ENCODE measurements at regions not wholly inside any gene's neighbourhood (a gene's known extent, or its start where the extent isn't known, plus 50 kb on each side); places are given as distances from the start of the nearest gene placed in this dataset.
"Not testable (repeated sequence)": the region's sequence is repeated elsewhere in the genome, so short reads cannot be mapped to it uniquely, and the experiment has no call there.

- no peak for DNase-seq (ENCODE audit: low read depth in 2 of 2, low spot score in 1 of 2)
These were observed 247.1 kb downstream of the C11orf87 start for GRCh38 chr11:109668973-109669634.

- no peak for DNase-seq (ENCODE audit: low read depth in 2 of 2, low spot score in 1 of 2)
These were observed 255.2 kb downstream of the C11orf87 start for GRCh38 chr11:109677231-109677630.

GRCh38 chr11:109677876-109678275, 255.9 kb downstream of the C11orf87 start:
- DNase-seq (ENCODE audit: low read depth in 2 of 2, low spot score in 1 of 2), result no peak

- no peak for DNase-seq (ENCODE audit: low read depth in 2 of 2, low spot score in 1 of 2)
These were observed 258.1 kb downstream of the C11orf87 start for GRCh38 chr11:109680127-109680526.

GRCh38 chr11:109682788-109683187, 260.8 kb downstream of the C11orf87 start:
- DNase-seq (ENCODE audit: low read depth in 2 of 2, low spot score in 1 of 2), result not testable (repeated sequence)

GRCh38 chr11:109695696-109696095, 273.7 kb downstream of the C11orf87 start:
- no peak for DNase-seq (ENCODE audit: low read depth in 2 of 2, low spot score in 1 of 2)

GRCh38 chr11:109696191-109696897, 274.4 kb downstream of the C11orf87 start:
- no peak for DNase-seq (ENCODE audit: low read depth in 2 of 2, low spot score in 1 of 2)

GRCh38 chr11:109697140-109697843, 275.3 kb downstream of the C11orf87 start:
- DNase-seq (ENCODE audit: low read depth in 2 of 2, low spot score in 1 of 2), result no peak

- no peak for DNase-seq (ENCODE audit: low read depth in 2 of 2, low spot score in 1 of 2)
These were observed 276.2 kb downstream of the C11orf87 start for GRCh38 chr11:109698237-109698636.

- no peak for DNase-seq (ENCODE audit: low read depth in 2 of 2, low spot score in 1 of 2)
These were observed 282.4 kb downstream of the C11orf87 start for GRCh38 chr11:109704432-109704831.

- DNase-seq (ENCODE audit: low read depth in 2 of 2, low spot score in 1 of 2), result no peak
These were observed 285.0 kb downstream of the C11orf87 start for GRCh38 chr11:109706945-109707344.

GRCh38 chr11:109707411-109707810, 285.4 kb downstream of the C11orf87 start:
- DNase-seq (ENCODE audit: low read depth in 2 of 2, low spot score in 1 of 2), result no peak

GRCh38 chr11:109708184-109708583, 286.2 kb downstream of the C11orf87 start:
- no peak for DNase-seq (ENCODE audit: low read depth in 2 of 2, low spot score in 1 of 2)

GRCh38 chr11:109714444-109714843, 292.5 kb downstream of the C11orf87 start:
- not testable (repeated sequence) for DNase-seq (ENCODE audit: low read depth in 2 of 2, low spot score in 1 of 2)

GRCh38 chr11:109715424-109715823, 293.4 kb downstream of the C11orf87 start:
- not testable (repeated sequence) for DNase-seq (ENCODE audit: low read depth in 2 of 2, low spot score in 1 of 2)

GRCh38 chr11:109726061-109726460, 304.1 kb downstream of the C11orf87 start:
- DNase-seq (ENCODE audit: low read depth in 2 of 2, low spot score in 1 of 2), result no peak

GRCh38 chr11:109728056-109728455, 306.1 kb downstream of the C11orf87 start:
- DNase-seq (ENCODE audit: low read depth in 2 of 2, low spot score in 1 of 2), result no peak

- no peak for DNase-seq (ENCODE audit: low read depth in 2 of 2, low spot score in 1 of 2)
These were observed 307.8 kb downstream of the C11orf87 start for GRCh38 chr11:109729761-109730160.

GRCh38 chr11:109730669-109731068, 308.7 kb downstream of the C11orf87 start:
- DNase-seq (ENCODE audit: low read depth in 2 of 2, low spot score in 1 of 2), result no peak

GRCh38 chr11:109731451-109731850, 309.5 kb downstream of the C11orf87 start:
- no peak for DNase-seq (ENCODE audit: low read depth in 2 of 2, low spot score in 1 of 2)

- no peak for DNase-seq (ENCODE audit: low read depth in 2 of 2, low spot score in 1 of 2)
These were observed 311.3 kb downstream of the C11orf87 start for GRCh38 chr11:109733245-109733644.

- DNase-seq (ENCODE audit: low read depth in 2 of 2, low spot score in 1 of 2), result no peak
These were observed 312.6 kb downstream of the C11orf87 start for GRCh38 chr11:109734566-109734965.

All from stimulated activated CD8-positive, alpha-beta memory T cell treated with anti-CD3 and anti-CD28 coated beads, Interleukin-4, amount 100 ng/mL, for 4 hours (primary cell).